GM21528 (cell line): ENCODE measurements at regions not wholly inside any gene's neighbourhood (a gene's known extent, or its start where the extent isn't known, plus 50 kb on each side); places are given as distances from the start of the nearest gene placed in this dataset.

ENCODE experiments used
- ATAC-seq: cut with Tn5 transposase; IDR thresholded peaks from one replicate; pipeline ENCODE4 v1.9.1; 2021; ENCODE audit warnings: mild to moderate bottlenecking, moderate library complexity; ENCODE audit not compliant: unreplicated experiment, low FRiP score

GRCh38 chr11:115676206-115676605 lies 172.0 kb upstream of the CADM1 start:
- no peak for ATAC-seq

GRCh38 chr11:115674937-115675544 lies 170.8 kb upstream of the CADM1 start:
- ATAC-seq = no peak

GRCh38 chr11:115674176-115674936 lies 170.1 kb upstream of the CADM1 start:
- no peak for ATAC-seq

- no peak for ATAC-seq
These were observed 169.5 kb upstream of the CADM1 start for GRCh38 chr11:115673720-115674119.

- no peak for ATAC-seq
These were observed 168.8 kb upstream of the CADM1 start for GRCh38 chr11:115672999-115673411.

GRCh38 chr11:115672412-115672811 lies 168.2 kb upstream of the CADM1 start:
- ATAC-seq = no peak

- ATAC-seq = no peak
These were observed 166.5 kb upstream of the CADM1 start for GRCh38 chr11:115670538-115671205.

GRCh38 chr11:115665958-115666357 lies 161.7 kb upstream of the CADM1 start:
- no peak for ATAC-seq

- ATAC-seq = no peak
These were observed 161.1 kb upstream of the CADM1 start for GRCh38 chr11:115665175-115665821.

- ATAC-seq = no peak
These were observed 160.1 kb upstream of the CADM1 start for GRCh38 chr11:115664313-115664712.

- no peak for ATAC-seq
These were observed 159.6 kb upstream of the CADM1 start for GRCh38 chr11:115663790-115664189.

- no peak for ATAC-seq
These were observed 156.0 kb upstream of the CADM1 start for GRCh38 chr11:115660030-115660805.

- no peak for ATAC-seq
These were observed 155.1 kb upstream of the CADM1 start for GRCh38 chr11:115659061-115659963.

GRCh38 chr11:115657586-115657985 lies 153.4 kb upstream of the CADM1 start:
- ATAC-seq = no peak

GRCh38 chr11:115656669-115657068 lies 152.5 kb upstream of the CADM1 start:
- ATAC-seq = no peak

GRCh38 chr11:115656041-115656440 lies 151.8 kb upstream of the CADM1 start:
- no peak for ATAC-seq

- no peak for ATAC-seq
These were observed 150.6 kb upstream of the CADM1 start for GRCh38 chr11:115654792-115655191.

GRCh38 chr11:115653926-115654325 lies 149.7 kb upstream of the CADM1 start:
- no peak for ATAC-seq

- ATAC-seq = no peak
These were observed 148.9 kb upstream of the CADM1 start for GRCh38 chr11:115653076-115653475.
